Astrocyte (in vitro differentiated cells and primary cell): ENCODE measurements at regions not wholly inside any gene's neighbourhood (a gene's known extent, or its start where the extent isn't known, plus 50 kb on each side); places are given as distances from the start of the nearest gene placed in this dataset.

Experiments
- CTCF ChIP-seq: IDR thresholded peaks from 2 replicates; pipeline ENCODE4 v1.5.1; 2011; ENCODE audit warnings: low read depth, mild to moderate bottlenecking, inconsistent platforms, low read length, moderate library complexity; ENCODE audit not compliant: insufficient read depth
- EZH2 ChIP-seq: IDR thresholded peaks from 2 replicates; pipeline ENCODE4 v1.6.1; 2012; ENCODE audit warnings: mild to moderate bottlenecking, low read length, inconsistent platforms; ENCODE audit not compliant: insufficient read depth

DNA sequence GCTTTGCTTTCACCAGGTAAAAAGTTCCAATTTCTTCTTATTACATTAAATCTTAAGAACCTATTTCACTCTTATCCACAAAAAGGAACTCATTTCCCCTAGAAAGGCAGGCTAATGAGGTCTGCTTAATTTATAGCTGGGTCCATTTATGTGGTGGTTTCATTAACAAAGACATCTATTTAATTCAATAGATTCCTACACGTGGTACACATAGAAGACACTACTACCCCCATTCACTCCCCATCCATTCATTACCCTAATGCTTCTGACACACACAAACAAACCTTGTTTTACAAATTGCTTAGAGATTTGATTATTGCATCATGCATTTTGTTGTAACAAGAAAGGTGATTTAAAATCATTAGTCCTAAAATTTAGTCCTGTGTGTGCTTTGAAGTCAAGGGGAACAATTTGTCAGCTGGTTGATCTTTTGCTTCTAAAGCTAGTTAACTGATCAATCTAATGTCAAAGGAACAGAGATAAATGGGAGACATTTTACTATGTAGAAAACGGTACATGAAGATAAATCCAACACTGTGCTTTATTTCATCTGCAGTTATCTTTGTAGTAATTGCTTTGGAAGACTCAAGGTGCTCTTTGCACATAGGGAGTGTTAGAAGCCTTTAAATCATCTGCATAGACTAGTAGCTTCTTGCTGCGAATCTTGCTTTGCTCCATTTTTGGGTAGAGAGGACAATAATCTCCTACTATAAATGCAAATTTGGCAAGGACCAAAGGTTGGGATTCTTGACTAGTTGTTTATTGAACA is 379.2 kb downstream of the CDH11 start:
- no peak for TF ChIP-seq CTCF
- TF ChIP-seq EZH2, result no peak
